H1 (cell line): ENCODE measurements at regions not wholly inside any gene's neighbourhood (a gene's known extent, or its start where the extent isn't known, plus 50 kb on each side); places are given as distances from the start of the nearest gene placed in this dataset.

Source experiments
- CTCF ChIA-PET: fragments of 300-600 bp; sonication (Branson Sonifier 250); formaldehyde crosslinking; loops from one replicate; lab custom pipeline; 2021; ENCODE audit not compliant: partially characterized antibody; lab: Charles Lee
- POLR2A ChIA-PET: fragments of 300-600 bp; sonication (Branson Sonifier 250); formaldehyde crosslinking; loops from one replicate; lab custom pipeline; 2021; ENCODE audit warnings: inconsistent platforms; ENCODE audit not compliant: partially characterized antibody; lab: Charles Lee
- DNase-seq, 2 experiments: peaks; one replicate each; pipeline versions ENCODE4 v3.0.0 to v3.0.0-alpha.2; 2010 to 2022; ENCODE audit warnings: low spot score in 2 of 2, low read depth in 1 of 2, mixed read lengths in 1 of 2
- FAIRE-seq: peaks from 2 replicates; lab custom pipeline; 2011; peaks lifted over from hg19 to GRCh38; lab: Jason Lieb, UNC
- H2AFZ ChIP-seq: 2 replicates; pipeline ENCODE4 v1.8.1; 2012; ENCODE audit warnings: low read length, inconsistent platforms
- H2AK5ac ChIP-seq: 2 replicates; pipeline ENCODE4 v1.6.1; 2013; ENCODE audit warnings: low read depth, low read length
- H2BK120ac ChIP-seq: replicated peaks from 2 replicates; pipeline ENCODE3; 2013; ENCODE audit warnings: low read depth, low read length, inconsistent platforms
- H2BK12ac ChIP-seq: 2 replicates; pipeline ENCODE4 v1.6.1; 2013; ENCODE audit warnings: low read depth, low read length
- H2BK15ac ChIP-seq: 2 replicates; pipeline ENCODE4 v1.6.1; 2013; ENCODE audit warnings: low read length
- H2BK20ac ChIP-seq: 2 replicates; pipeline ENCODE4 v1.6.1; 2013; ENCODE audit warnings: low read length
- H2BK5ac ChIP-seq: 2 replicates; pipeline ENCODE4 v1.6.1; 2013; ENCODE audit warnings: low read depth, low read length
- H3K14ac ChIP-seq: 2 replicates; pipeline ENCODE4 v1.6.1; 2013; ENCODE audit warnings: inconsistent platforms; ENCODE audit not compliant: insufficient read length
- H3K18ac ChIP-seq: 2 replicates; pipeline ENCODE4 v1.6.1; 2013; ENCODE audit warnings: low read length; ENCODE audit errors: extremely low read depth
- H3K23ac ChIP-seq: 2 replicates; pipeline ENCODE4 v1.6.1; 2013; ENCODE audit warnings: inconsistent platforms; ENCODE audit not compliant: insufficient read length
- H3K23me2 ChIP-seq: 2 replicates; pipeline ENCODE4 v1.6.1; 2013; ENCODE audit warnings: low read depth, low read length
- H3K27ac ChIP-seq: 2 replicates; pipeline ENCODE4 v1.6.1; 2011; ENCODE audit warnings: low read depth, low read length, inconsistent platforms
- H3K27me3 ChIP-seq, 4 experiments: replicated peaks in 1 of 4; 1 replicate in 1 of 4; 2 replicates in 3 of 4; pipeline versions ENCODE4 v1.6.1 to v1.8.1; 2011 to 2013; ENCODE audit warnings: low read length in 3 of 4, mild to moderate bottlenecking in 3 of 4, inconsistent platforms in 2 of 4, mixed read lengths in 2 of 4, moderate library complexity in 1 of 4; ENCODE audit not compliant: control insufficient read depth in 3 of 4, insufficient read depth in 3 of 4; ENCODE audit errors: extremely low read depth in 1 of 4
- H3K36me3 ChIP-seq, 4 experiments: 2 replicates each; pipeline versions ENCODE4 v1.6.1 to v1.8.1; 2011 to 2013; ENCODE audit warnings: mild to moderate bottlenecking in 4 of 4, low read length in 3 of 4, moderate library complexity in 2 of 4, control low read depth in 1 of 4, inconsistent platforms in 1 of 4; ENCODE audit not compliant: insufficient read depth in 4 of 4, control insufficient read depth in 2 of 4
- H3K4ac ChIP-seq: replicated peaks from 2 replicates; pipeline ENCODE3; 2013; ENCODE audit warnings: low read length, low read depth, mixed read lengths, inconsistent platforms; ENCODE audit not compliant: insufficient read length
- H3K4me1 ChIP-seq, 4 experiments: replicated peaks in 1 of 4; 1 replicate in 1 of 4; 2 replicates in 3 of 4; pipeline versions ENCODE4 v1.6.1 to v1.8.1; 2011 to 2013; ENCODE audit warnings: low read length in 3 of 4, inconsistent platforms in 2 of 4, mixed read lengths in 1 of 4; ENCODE audit not compliant: insufficient read depth in 4 of 4, control insufficient read depth in 3 of 4
- H3K4me2 ChIP-seq, 2 experiments: 2 replicates each; pipeline versions ENCODE4 v1.6.1 to v1.8.1; 2011 to 2013; ENCODE audit warnings: low read depth in 2 of 2, low read length in 2 of 2, control low read depth in 1 of 2, inconsistent platforms in 1 of 2, mild to moderate bottlenecking in 1 of 2; ENCODE audit not compliant: insufficient read depth in 1 of 2
- H3K4me3 ChIP-seq, 4 experiments: fragments of 200-600, 300-600 bp in 1 of 4; sonication (generic), shearing (Covaris generic), sonication (Bioruptor Twin) in 1 of 4; 2 replicates each; pipeline versions ENCODE4 v1.5.1 to v1.8.1; 2011 to 2016; ENCODE audit warnings: low read length in 4 of 4, low read depth in 3 of 4, control low read depth in 2 of 4, inconsistent platforms in 2 of 4, mild to moderate bottlenecking in 2 of 4, mixed read lengths in 1 of 4, moderate library complexity in 1 of 4; ENCODE audit not compliant: insufficient read depth in 2 of 4; ENCODE audit errors: extremely low read depth in 1 of 4
- H3K56ac ChIP-seq: replicated peaks from 2 replicates; pipeline ENCODE3; 2013; ENCODE audit warnings: low read depth, mild to moderate bottlenecking, mixed read lengths, low read length, inconsistent platforms; ENCODE audit not compliant: insufficient read length
- H3K79me1 ChIP-seq: 2 replicates; pipeline ENCODE4 v1.6.1; 2013; ENCODE audit warnings: low read depth, low read length, control low read depth
- H3K79me2 ChIP-seq, 2 experiments: 2 replicates each; pipeline versions ENCODE4 v1.6.1 to v1.8.1; 2012 to 2013; ENCODE audit warnings: low read length in 2 of 2, mild to moderate bottlenecking in 2 of 2, inconsistent platforms in 1 of 2; ENCODE audit not compliant: insufficient read depth in 2 of 2, control insufficient read depth in 1 of 2
- H3K9ac ChIP-seq, 4 experiments: replicated peaks in 1 of 4; 1 replicate in 1 of 4; 2 replicates in 3 of 4; pipeline versions ENCODE4 v1.6.1 to v1.8.1; 2011 to 2013; ENCODE audit warnings: low read depth in 3 of 4, low read length in 3 of 4, control low read depth in 2 of 4, mild to moderate bottlenecking in 2 of 4, moderate library complexity in 2 of 4, inconsistent platforms in 1 of 4; ENCODE audit errors: extremely low read depth in 1 of 4
- H3K9me3 ChIP-seq, 2 experiments: 2 replicates each; pipeline versions ENCODE4 v1.6.1 to v1.8.1; 2012 to 2013; ENCODE audit warnings: mild to moderate bottlenecking in 2 of 2, moderate library complexity in 2 of 2, control low read depth in 1 of 2, inconsistent platforms in 1 of 2, low read depth in 1 of 2, low read length in 1 of 2, mixed read lengths in 1 of 2; ENCODE audit not compliant: insufficient read depth in 2 of 2
- H4K20me1 ChIP-seq, 2 experiments: replicated peaks in 1 of 2; 2 replicates each; pipeline versions ENCODE3 to v1.8.1; 2011 to 2013; ENCODE audit warnings: inconsistent platforms in 2 of 2, low read length in 2 of 2, mild to moderate bottlenecking in 1 of 2; ENCODE audit not compliant: insufficient read depth in 2 of 2, control insufficient read depth in 1 of 2
- H4K5ac ChIP-seq: 2 replicates; pipeline ENCODE4 v1.6.1; 2013; ENCODE audit warnings: low read length, low read depth, mixed read lengths, inconsistent platforms; ENCODE audit not compliant: insufficient read length
- H4K8ac ChIP-seq: 2 replicates; pipeline ENCODE4 v1.8.0; 2013; ENCODE audit warnings: mild to moderate bottlenecking, moderate library complexity, low read length, inconsistent platforms; ENCODE audit not compliant: insufficient read depth; ENCODE audit errors: extremely low read depth
- H4K91ac ChIP-seq: replicated peaks from 2 replicates; pipeline ENCODE3; 2013; ENCODE audit warnings: low read length, mixed read lengths, inconsistent platforms; ENCODE audit not compliant: insufficient read length
- ASH2L ChIP-seq: fragments of 200-600, 300-600 bp; sonication (generic); IDR thresholded peaks from one replicate; pipeline ENCODE4 v1.7.1; 2017; ENCODE audit warnings: low read length
- CHD1 ChIP-seq: IDR thresholded peaks from 2 replicates; pipeline ENCODE4 v1.6.1; 2012; ENCODE audit warnings: low read depth, low read length, improper control_type of control experiment
- KDM1A ChIP-seq: fragments of 200-600, 300-600 bp; sonication (generic); IDR thresholded peaks from 2 replicates; pipeline ENCODE4 v1.7.1; 2016; ENCODE audit warnings: mild to moderate bottlenecking, low read length, borderline replicate concordance
- KDM4A ChIP-seq: IDR thresholded peaks from one replicate; pipeline ENCODE4 v1.7.1; 2012; ENCODE audit warnings: low read depth, mild to moderate bottlenecking, moderate library complexity, low read length, inconsistent platforms; ENCODE audit not compliant: severe bottlenecking
- NANOG ChIP-seq: IDR thresholded peaks from 2 replicates; pipeline ENCODE4 v1.6.1; 2011; ENCODE audit warnings: low read length, low read depth, mild to moderate bottlenecking, inconsistent platforms; ENCODE audit not compliant: insufficient read depth, poor library complexity, severe bottlenecking
- SP1 ChIP-seq: IDR thresholded peaks from 2 replicates; pipeline ENCODE4 v1.6.1; 2011; ENCODE audit warnings: low read depth, low read length
- SP2 ChIP-seq: IDR thresholded peaks from 2 replicates; pipeline ENCODE4 v1.6.1; 2012; ENCODE audit warnings: mild to moderate bottlenecking, low read length, inconsistent platforms
- WGBS, 2 experiments: shearing (Covaris generic) in 1 of 2; methylation state at CpG; one replicate each; pipeline versions ENCODE4 v1.1.6 to v1.1.7; 2013 to 2015; ENCODE audit warnings: low lambda C conversion rate in 2 of 2, mixed read lengths in 2 of 2, inconsistent platforms in 1 of 2, low coverage in 1 of 2, missing lambda C conversion rate in 1 of 2; ENCODE audit not compliant: insufficient replicate concordance in 2 of 2, insufficient coverage in 1 of 2, insufficient read length in 1 of 2; ENCODE audit errors: extremely low coverage in 1 of 2, missing lambda C conversion rate in 1 of 2; 5-methylcytosine and 5-hydroxymethylcytosine counted together

DNA sequence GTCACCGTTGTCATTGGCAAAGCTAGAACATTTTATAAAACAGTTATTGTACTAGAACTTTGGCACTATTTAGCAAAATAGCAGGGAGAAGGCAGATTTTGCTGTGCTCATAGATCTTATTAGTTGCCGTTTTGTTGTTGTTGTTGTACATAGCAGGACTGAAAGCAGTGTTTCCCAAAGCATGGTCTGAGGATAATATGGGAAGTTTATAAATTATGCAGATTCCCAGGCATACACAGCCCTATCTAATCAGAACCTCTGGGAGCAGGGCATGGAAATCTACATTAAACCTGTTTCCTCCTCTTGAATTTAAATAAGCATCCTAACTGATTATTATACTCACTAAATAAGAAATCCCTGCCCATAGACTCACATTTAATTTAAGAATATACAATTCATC is 87.9 kb downstream of the RAP2B start:
- ChIA-PET CTCF (no interaction called here), POLR2A (no interaction called here)
- FAIRE-seq (no peak), DNase-seq (no peak)
- H3K9me3 ChIP-seq, result no peaks in the 10 kb centered on the region
- no peaks in the 10 kb centered on the region for H3K23me2 ChIP-seq
- no peaks in the 10 kb centered on the region for H3K36me3 ChIP-seq
- H3K14ac ChIP-seq, result no peak overlapping the region
- H3K4me2 ChIP-seq, result no peak overlapping the region
- H4K5ac ChIP-seq, result no peak overlapping the region
- no peak overlapping the region for H2BK15ac ChIP-seq
- no peak overlapping the region for H2BK12ac ChIP-seq
- H2BK120ac ChIP-seq, result no peak overlapping the region
- H2BK5ac ChIP-seq, result no peak overlapping the region
- H3K4me1 ChIP-seq, result no peaks in the 10 kb centered on the region; a peak in 1 of 7 replicates
- no peak overlapping the region for H3K9ac ChIP-seq
- H3K79me1 ChIP-seq, result no peaks in the 10 kb centered on the region
- 91% methylated on average over 2 of the region's 2 CpGs; no CpG with 5 or more reads in 1 of the 2 experiments for WGBS, 2 experiments
- no peak overlapping the region for H3K4ac ChIP-seq
- no peaks in the 10 kb centered on the region for H4K20me1 ChIP-seq
- H3K27ac ChIP-seq, result no peak overlapping the region
- H3K18ac ChIP-seq, result no peak overlapping the region
- H4K8ac ChIP-seq, result no peak overlapping the region
- no peaks in the 10 kb centered on the region for H3K79me2 ChIP-seq
- H2BK20ac ChIP-seq, result no peak overlapping the region
- H3K23ac ChIP-seq, result no peak overlapping the region
- no peak overlapping the region for H2AK5ac ChIP-seq
- H3K4me3 ChIP-seq, result no peak overlapping the region
- H3K27me3 ChIP-seq, result no peaks in the 10 kb centered on the region
- H3K56ac ChIP-seq, result no peak overlapping the region
- no peak overlapping the region for H2AFZ ChIP-seq
- no peak overlapping the region for H4K91ac ChIP-seq
- TF ChIP-seq NANOG (no peak), CHD1 (no peak), ASH2L (no peak), SP1 (no peak), KDM4A (no peak), KDM1A (no peak), SP2 (no peak)
